ENCODE measurements at regions not wholly inside any gene's neighbourhood (a gene's known extent, or its start where the extent isn't known, plus 50 kb on each side); places are given as distances from the start of the nearest gene placed in this dataset.

GRCh38 chr4:166312166-166312565 is 439.1 kb downstream of the TLL1 start:
- no peak for TF ChIP-seq CTCF (IDR thresholded peaks at IDR 0.05; ENCODE audit: extremely low read depth, missing control alignments)
- DNase-seq (ENCODE audit: low spot score) = no peak

- TF ChIP-seq CTCF (IDR thresholded peaks at IDR 0.05; ENCODE audit: extremely low read depth, missing control alignments) = no peak
- DNase-seq (ENCODE audit: low spot score) = no peak
These were observed 441.9 kb downstream of the TLL1 start for GRCh38 chr4:166314902-166315301.

DNA sequence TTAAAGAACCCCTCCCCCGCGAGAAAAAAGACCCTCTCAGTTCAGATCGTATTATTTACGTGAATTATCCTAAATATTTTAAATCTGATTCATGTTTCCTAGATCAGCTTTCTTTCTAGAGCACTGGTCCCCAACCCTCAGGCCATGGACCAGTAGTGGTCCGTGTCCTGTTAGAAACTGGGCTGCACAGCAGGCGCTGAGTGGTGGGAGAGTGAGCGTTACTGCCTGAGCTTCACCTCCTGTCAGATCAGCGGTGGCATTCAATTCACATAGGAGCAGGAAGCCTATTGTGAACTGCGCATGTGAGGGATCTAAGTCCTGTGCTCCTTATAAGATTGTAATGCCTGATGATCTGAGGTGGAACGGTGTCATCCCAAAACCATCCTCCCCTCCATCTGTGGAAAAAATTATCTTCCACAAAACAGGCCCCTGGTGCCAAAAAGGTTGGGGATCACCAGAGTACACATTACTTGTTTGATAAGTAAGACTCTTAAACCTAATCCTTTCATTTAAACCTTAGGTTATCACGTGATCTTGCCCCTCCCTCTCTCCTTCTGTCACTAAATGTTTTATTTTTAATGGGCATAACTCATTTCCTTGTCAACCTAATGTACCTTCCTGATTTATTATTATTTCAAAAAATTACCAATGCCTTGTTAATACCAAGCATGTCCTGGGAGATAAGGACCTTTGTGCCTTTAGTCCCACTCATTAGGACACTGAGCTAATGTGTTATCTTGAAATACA is 442.9 kb downstream of the TLL1 start:
- no peak for DNase-seq (ENCODE audit: low spot score)
- no peak for TF ChIP-seq CTCF (IDR thresholded peaks at IDR 0.05; ENCODE audit: extremely low read depth, missing control alignments)

DNA sequence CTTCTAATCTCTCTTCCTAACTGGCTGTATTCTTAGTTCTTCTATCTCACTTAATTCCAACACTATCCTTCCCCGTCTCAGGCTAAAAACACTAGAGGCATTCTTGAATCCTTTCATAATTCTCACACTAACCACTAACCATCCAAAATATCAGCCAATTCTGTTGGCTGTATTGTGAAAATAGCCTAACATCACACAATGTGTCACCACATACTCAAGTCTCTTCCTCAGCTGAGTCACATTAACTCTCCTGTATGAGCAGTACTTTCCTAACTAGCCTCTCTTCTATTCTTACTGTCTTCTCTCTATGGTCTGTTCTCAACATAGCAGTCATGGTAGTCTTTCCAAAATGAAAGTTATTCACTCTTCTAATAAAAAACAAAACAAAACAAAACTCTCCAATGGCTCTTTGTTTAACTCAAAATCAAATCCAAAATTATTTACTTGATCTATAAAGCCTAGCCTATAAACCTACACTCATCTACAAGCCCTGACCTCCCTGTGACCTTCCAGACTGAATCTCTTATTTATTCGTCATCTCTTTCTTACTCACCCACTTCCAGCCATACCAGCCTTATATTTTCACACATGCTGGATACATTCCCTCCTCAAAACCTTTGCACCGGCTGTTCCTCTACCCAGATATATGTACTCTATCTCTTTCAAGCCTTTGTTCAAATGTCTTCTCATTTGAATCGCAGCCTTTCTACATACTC is 445.9 kb downstream of the TLL1 start:
- no peak for DNase-seq (ENCODE audit: low spot score)
- TF ChIP-seq CTCF (IDR thresholded peaks at IDR 0.05; ENCODE audit: extremely low read depth, missing control alignments) = no peak

GRCh38 chr4:166323250-166323649 is 450.2 kb downstream of the TLL1 start:
- no peak for DNase-seq (ENCODE audit: low spot score)
- TF ChIP-seq CTCF (IDR thresholded peaks at IDR 0.05; ENCODE audit: extremely low read depth, missing control alignments) = no peak

- no peak for DNase-seq (ENCODE audit: low spot score)
- TF ChIP-seq CTCF (IDR thresholded peaks at IDR 0.05; ENCODE audit: extremely low read depth, missing control alignments) = peak; percentile 38
These were observed 451.3 kb downstream of the TLL1 start for GRCh38 chr4:166324321-166324720.

DNA sequence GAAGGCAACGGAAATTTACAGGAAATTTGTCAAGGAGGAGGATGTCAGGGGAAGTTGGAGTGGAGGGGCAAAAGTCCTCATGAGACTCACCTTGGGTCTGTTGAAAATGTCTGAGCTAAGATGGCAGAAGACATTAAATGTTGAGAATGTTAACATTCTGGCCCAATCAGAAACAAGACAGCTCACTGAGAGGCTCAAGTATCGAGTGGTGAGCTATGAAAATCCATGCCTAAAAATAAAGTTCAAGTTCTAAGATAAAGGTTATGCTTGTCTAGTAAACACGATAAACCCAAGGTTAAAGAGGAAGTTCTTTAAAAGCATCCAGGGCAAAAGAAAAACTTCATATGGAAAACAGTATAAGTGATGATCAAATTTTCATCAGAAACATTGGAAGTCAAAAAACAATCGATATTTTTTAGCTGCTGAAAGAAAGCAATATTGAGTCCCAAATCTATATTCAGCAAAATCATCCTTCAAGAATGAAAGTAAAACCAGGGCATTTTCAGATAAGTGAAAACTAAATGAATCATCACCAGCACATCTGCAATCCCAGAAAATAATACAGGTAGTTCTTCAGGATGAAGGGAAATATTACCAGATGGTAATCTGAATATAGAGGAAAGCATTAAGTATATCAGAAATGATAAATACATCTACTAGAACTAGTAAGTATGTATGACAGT is 462.4 kb downstream of the TLL1 start:
- no peak for DNase-seq (ENCODE audit: low spot score)
- no peak for TF ChIP-seq CTCF (IDR thresholded peaks at IDR 0.05; ENCODE audit: extremely low read depth, missing control alignments)
